Prostate gland (tissue), 2 donors: ENCODE measurements at regions not wholly inside any gene's neighbourhood (a gene's known extent, or its start where the extent isn't known, plus 50 kb on each side); places are given as distances from the start of the nearest gene placed in this dataset.

Source experiments
- POLR2A ChIP-seq: fragments of 450-650 bp; IDR thresholded peaks from one replicate; pipeline ENCODE4 v1.6.1; 2016; ENCODE audit warnings: antibody characterized with exemption, mild to moderate bottlenecking
- POLR2AphosphoS5 ChIP-seq: sonication (generic); formaldehyde crosslinking; IDR thresholded peaks from one replicate; pipeline ENCODE4 v1.6.1; 2017; ENCODE audit warnings: antibody characterized with exemption
- TF ChIP-seq, protein P1 (sequence below), 4 experiments: fragments of 200-600 bp in 2 of 4; fragments of 450-650 bp in 2 of 4; sonication (generic) in 2 of 4; IDR thresholded peaks; 1 replicate in 3 of 4; 2 replicates in 1 of 4; pipeline ENCODE4 v1.5.1; 2016 to 2019; ENCODE audit warnings: antibody characterized with exemption in 4 of 4, mild to moderate bottlenecking in 2 of 4, moderate library complexity in 2 of 4

- no peak for TF ChIP-seq POLR2A
- TF ChIP-seq, protein P1, sequence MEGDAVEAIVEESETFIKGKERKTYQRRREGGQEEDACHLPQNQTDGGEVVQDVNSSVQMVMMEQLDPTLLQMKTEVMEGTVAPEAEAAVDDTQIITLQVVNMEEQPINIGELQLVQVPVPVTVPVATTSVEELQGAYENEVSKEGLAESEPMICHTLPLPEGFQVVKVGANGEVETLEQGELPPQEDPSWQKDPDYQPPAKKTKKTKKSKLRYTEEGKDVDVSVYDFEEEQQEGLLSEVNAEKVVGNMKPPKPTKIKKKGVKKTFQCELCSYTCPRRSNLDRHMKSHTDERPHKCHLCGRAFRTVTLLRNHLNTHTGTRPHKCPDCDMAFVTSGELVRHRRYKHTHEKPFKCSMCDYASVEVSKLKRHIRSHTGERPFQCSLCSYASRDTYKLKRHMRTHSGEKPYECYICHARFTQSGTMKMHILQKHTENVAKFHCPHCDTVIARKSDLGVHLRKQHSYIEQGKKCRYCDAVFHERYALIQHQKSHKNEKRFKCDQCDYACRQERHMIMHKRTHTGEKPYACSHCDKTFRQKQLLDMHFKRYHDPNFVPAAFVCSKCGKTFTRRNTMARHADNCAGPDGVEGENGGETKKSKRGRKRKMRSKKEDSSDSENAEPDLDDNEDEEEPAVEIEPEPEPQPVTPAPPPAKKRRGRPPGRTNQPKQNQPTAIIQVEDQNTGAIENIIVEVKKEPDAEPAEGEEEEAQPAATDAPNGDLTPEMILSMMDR (IDR thresholded peaks at IDR 0.05), result no peak
- no peak for TF ChIP-seq POLR2AphosphoS5
Observed at GRCh38 chr18:29383311-29384273, 1206.7 kb upstream of the CDH2 start.
